Breast epithelium (tissue), 3 donors: ENCODE measurements at regions not wholly inside any gene's neighbourhood (a gene's known extent, or its start where the extent isn't known, plus 50 kb on each side); places are given as distances from the start of the nearest gene placed in this dataset.

ENCODE experiments used
- POLR2A ChIP-seq: fragments of 450-650 bp; IDR thresholded peaks from one replicate; pipeline ENCODE4 v1.6.1; 2016; ENCODE audit warnings: antibody characterized with exemption, mild to moderate bottlenecking, moderate library complexity
- TF ChIP-seq, protein P1 (sequence below), 3 donors: fragments of 450-650 bp; IDR thresholded peaks; one replicate each; pipeline ENCODE4 v1.5.1; 2016 to 2017; ENCODE audit warnings: antibody characterized with exemption in 3 of 3, mild to moderate bottlenecking in 3 of 3, moderate library complexity in 3 of 3

DNA sequence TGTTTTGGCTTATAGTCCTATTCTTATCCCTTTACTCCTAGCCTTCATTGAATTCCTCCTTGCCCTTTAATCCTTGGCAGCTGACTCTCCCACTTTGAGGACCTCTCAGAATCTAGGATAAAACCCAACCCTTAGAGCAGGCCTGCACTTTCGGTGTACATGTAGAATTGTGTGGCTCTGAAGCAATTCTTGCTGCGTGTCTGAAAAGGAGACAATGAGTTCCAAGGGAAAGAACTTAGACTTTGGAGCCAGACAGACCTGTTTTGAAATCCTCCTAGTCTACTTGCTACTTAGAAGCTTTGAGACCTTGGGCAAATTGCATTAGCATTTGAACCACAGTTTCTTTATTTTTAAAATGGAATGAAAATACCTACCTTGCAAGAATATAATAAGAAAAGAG lies 175.2 kb downstream of the BEND2 start:
- no peak for TF ChIP-seq POLR2A
- TF ChIP-seq, protein P1, sequence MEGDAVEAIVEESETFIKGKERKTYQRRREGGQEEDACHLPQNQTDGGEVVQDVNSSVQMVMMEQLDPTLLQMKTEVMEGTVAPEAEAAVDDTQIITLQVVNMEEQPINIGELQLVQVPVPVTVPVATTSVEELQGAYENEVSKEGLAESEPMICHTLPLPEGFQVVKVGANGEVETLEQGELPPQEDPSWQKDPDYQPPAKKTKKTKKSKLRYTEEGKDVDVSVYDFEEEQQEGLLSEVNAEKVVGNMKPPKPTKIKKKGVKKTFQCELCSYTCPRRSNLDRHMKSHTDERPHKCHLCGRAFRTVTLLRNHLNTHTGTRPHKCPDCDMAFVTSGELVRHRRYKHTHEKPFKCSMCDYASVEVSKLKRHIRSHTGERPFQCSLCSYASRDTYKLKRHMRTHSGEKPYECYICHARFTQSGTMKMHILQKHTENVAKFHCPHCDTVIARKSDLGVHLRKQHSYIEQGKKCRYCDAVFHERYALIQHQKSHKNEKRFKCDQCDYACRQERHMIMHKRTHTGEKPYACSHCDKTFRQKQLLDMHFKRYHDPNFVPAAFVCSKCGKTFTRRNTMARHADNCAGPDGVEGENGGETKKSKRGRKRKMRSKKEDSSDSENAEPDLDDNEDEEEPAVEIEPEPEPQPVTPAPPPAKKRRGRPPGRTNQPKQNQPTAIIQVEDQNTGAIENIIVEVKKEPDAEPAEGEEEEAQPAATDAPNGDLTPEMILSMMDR (IDR thresholded peaks at IDR 0.05) = no peak
